ENCODE measurements at regions not wholly inside any gene's neighbourhood (a gene's known extent, or its start where the extent isn't known, plus 50 kb on each side); places are given as distances from the start of the nearest gene placed in this dataset.
"Not testable (repeated sequence)": the region's sequence is repeated elsewhere in the genome, so short reads cannot be mapped to it uniquely, and the experiment has no call there.

DNA sequence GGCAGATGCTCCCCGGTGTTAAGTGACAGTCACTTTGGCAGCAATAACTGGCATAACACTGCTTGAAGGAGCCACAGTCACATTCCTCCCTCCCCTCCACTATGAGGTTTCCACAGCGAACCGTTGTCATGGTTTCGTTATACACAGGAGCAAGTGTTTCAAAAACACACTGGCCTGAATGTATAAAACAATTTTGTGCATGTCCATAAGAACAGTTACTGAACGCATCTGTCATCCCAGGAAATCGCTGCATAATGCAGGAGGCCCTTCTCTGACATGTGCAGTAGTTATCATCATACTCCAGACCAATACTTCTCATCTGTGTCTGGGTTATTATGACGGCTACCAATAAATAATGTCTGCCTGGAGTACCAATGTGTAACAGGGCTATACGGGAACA, 444.4 kb downstream of the TMEM121 start:
- H3K27me3 ChIP-seq (ENCODE audit: control insufficient read depth, insufficient read depth, low read length, poor library complexity, severe bottlenecking); H3K4me1 ChIP-seq (ENCODE audit: control insufficient read depth, insufficient read depth, low read length); H3K27ac ChIP-seq (ENCODE audit: insufficient read depth, low read depth, low read length, poor library complexity, severe bottlenecking); H3K4me3 ChIP-seq (ENCODE audit: insufficient read depth, low read depth, low read length); H3K36me3 ChIP-seq (ENCODE audit: control insufficient read depth, insufficient read depth, low read length); H3K9me3 ChIP-seq (ENCODE audit: control insufficient read depth, low read length): not testable (repeated sequence)
- WGBS, 2 experiments, result 79 to 91% methylated on average over 8 of the region's 8 CpGs

DNA sequence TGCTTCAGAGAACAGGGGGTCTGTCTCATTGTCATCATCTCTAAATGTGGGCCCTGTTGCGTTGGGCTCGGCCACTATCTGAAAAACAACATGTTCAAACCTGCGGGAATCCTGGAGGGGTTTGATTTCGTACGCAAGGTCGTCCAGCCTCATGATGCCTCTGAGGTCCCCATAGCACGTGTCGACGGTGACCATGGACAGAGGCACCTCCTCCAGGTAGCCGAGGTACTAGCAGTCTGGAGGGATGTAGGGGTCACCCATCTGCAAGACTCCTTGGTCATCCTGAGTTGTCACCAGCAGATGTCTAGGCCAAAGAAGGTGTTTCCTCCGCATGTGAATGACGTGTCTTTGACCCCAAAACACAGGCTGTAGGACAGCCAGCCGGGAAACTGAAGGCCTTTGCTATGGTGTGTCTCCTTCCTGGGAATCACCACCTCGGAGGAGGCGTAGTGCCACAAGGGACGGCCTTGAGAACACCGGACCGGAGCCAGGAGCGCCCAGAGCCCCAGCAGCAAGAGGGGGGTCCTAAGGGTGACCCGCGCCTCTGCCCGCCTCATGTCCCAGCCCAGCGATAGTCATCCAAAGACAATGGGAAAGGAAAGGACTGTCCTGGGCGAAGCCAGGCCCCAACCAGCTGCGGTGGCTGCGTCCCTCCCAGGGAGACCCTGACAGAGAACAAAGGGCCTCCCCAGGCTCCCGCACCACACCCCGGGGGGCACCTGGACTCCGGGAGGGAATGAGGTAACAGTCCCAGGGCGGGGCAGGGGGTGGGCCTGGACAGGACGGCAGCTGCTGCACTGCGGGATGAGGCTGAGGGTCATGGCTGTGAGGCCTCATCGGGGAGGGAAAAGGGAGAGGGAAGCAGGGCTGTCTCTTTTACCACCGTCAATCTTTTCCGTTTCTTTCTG, 445.5 kb downstream of the TMEM121 start:
- Histone ChIP-seq H3K4me3 (ENCODE audit: insufficient read depth, low read depth, low read length) (no peak overlapping the region), H3K4me1 (ENCODE audit: control insufficient read depth, insufficient read depth, low read length) (no peaks in the 10 kb centered on the region), H3K27me3 (ENCODE audit: control insufficient read depth, insufficient read depth, low read length, poor library complexity, severe bottlenecking) (no peaks in the 10 kb centered on the region), H3K27ac (ENCODE audit: insufficient read depth, low read depth, low read length, poor library complexity, severe bottlenecking) (no peak overlapping the region), H3K36me3 (ENCODE audit: control insufficient read depth, insufficient read depth, low read length) (no peaks in the 10 kb centered on the region), H3K9me3 (ENCODE audit: control insufficient read depth, low read length) (peaks cover 7% of the 10 kb centered on the region)
- WGBS, 2 experiments, result 80 to 83% methylated on average over 35 of the region's 35 CpGs

DNA sequence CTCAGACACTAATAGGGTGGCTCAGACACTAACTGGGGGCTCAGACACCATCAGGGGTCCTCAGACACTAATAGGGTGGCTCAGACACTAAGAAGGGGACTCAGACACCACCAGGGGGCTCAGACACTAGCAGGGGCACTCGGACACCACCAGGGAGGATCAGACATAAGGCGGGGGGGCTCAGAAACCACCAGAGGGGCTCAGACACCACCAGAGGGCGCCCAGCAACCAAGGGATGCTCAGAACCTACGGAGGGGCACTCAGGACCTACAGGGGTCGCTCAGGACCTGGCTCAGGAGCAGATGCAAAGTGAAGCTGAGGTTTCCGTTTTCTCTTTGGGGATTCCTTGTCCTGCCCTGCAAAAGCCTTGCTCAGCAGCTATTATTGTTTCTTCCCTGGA, 448.5 kb downstream of the TMEM121 start:
- Histone ChIP-seq H3K4me3 (ENCODE audit: insufficient read depth, low read depth, low read length) (no peak overlapping the region), H3K9me3 (ENCODE audit: control insufficient read depth, low read length) (peaks cover 12% of the 10 kb centered on the region), H3K27me3 (ENCODE audit: control insufficient read depth, insufficient read depth, low read length, poor library complexity, severe bottlenecking) (no peaks in the 10 kb centered on the region), H3K36me3 (ENCODE audit: control insufficient read depth, insufficient read depth, low read length) (no peaks in the 10 kb centered on the region), H3K4me1 (ENCODE audit: control insufficient read depth, insufficient read depth, low read length) (no peaks in the 10 kb centered on the region), H3K27ac (ENCODE audit: insufficient read depth, low read depth, low read length, poor library complexity, severe bottlenecking) (no peak overlapping the region)
- WGBS, 2 experiments, result 44 to 48% methylated on average over 6 of the region's 6 CpGs

DNA sequence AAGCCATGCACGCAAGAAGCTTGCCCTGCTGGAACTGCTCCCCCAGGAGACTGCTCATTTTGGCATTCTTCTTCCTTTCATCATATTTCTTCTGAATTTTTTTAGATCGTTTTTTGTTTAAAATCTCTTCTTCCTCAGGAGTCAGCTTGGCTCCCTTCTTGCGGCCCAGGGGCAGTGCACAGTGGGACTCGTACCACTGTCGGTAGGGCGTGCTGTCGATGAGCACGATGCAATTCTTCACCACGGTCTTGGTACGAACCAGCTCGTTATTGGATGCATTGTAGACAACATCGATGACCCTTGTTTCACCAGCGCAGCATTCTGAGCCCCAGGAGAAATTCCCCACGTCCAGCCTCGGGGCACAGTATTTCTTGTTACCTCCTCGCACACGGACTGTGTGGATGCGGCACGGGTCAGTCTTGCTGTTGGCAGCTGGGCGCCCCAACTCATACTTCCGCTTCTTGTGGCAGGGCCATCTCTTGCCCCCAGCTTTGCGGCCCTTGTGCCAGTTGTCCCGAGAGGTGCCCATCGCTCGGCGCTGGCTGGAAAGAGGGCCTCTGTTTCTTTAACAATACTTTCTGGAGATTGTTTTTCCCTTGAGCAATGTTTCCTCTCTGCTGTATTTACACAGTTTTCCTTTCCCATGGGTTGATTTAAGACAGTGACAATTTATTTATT, 452.4 kb downstream of the TMEM121 start:
- Histone ChIP-seq H3K4me1 (ENCODE audit: control insufficient read depth, insufficient read depth, low read length) (no peaks in the 10 kb centered on the region), H3K27me3 (ENCODE audit: control insufficient read depth, insufficient read depth, low read length, poor library complexity, severe bottlenecking) (no peaks in the 10 kb centered on the region), H3K9me3 (ENCODE audit: control insufficient read depth, low read length) (peaks cover 14% of the 10 kb centered on the region), H3K4me3 (ENCODE audit: insufficient read depth, low read depth, low read length) (no peak overlapping the region), H3K27ac (ENCODE audit: insufficient read depth, low read depth, low read length, poor library complexity, severe bottlenecking) (no peak overlapping the region), H3K36me3 (ENCODE audit: control insufficient read depth, insufficient read depth, low read length) (no peaks in the 10 kb centered on the region)
- 87 to 90% methylated on average over 26 of the region's 26 CpGs for WGBS, 2 experiments

DNA sequence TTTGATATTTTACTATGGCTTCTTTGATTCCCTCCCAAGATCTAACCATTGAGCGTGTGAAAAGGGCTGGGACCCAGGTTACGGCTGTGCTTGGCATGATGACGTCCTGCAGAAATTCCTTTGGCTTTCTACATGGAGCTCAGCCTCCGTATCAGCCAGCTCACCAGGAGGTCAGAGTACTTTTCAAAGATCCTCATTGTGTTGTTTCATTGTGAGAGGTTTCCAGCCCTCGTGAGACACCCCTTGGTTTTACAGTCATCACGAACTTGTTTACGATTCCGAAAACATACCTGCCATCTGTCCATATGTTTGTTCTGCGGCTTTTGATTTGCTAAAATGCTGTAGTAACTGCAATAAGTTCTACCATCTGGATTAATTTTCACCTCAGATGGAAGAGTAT, 453.1 kb downstream of the TMEM121 start:
- Histone ChIP-seq H3K4me3 (ENCODE audit: insufficient read depth, low read depth, low read length) (no peak overlapping the region), H3K9me3 (ENCODE audit: control insufficient read depth, low read length) (peaks cover 10% of the 10 kb centered on the region), H3K4me1 (ENCODE audit: control insufficient read depth, insufficient read depth, low read length) (no peaks in the 10 kb centered on the region), H3K27ac (ENCODE audit: insufficient read depth, low read depth, low read length, poor library complexity, severe bottlenecking) (no peak overlapping the region), H3K36me3 (ENCODE audit: control insufficient read depth, insufficient read depth, low read length) (no peaks in the 10 kb centered on the region), H3K27me3 (ENCODE audit: control insufficient read depth, insufficient read depth, low read length, poor library complexity, severe bottlenecking) (no peaks in the 10 kb centered on the region)
- WGBS, 2 experiments, result 73% methylated on average over 8 to 9 of the region's 9 CpGs

- WGBS, 2 experiments, result 72 to 73% methylated on average over 9 to 10 of the region's 10 CpGs
- no peaks in the 10 kb centered on the region for H3K4me1 ChIP-seq (ENCODE audit: control insufficient read depth, insufficient read depth, low read length)
Observed at GRCh38 chr14:105980224-105980623, 453.8 kb downstream of the TMEM121 start.

GRCh38 chr14:105981517-105982302, 455.3 kb downstream of the TMEM121 start:
- not testable (repeated sequence) for H3K4me3 ChIP-seq (ENCODE audit: insufficient read depth, low read depth, low read length); H3K4me1 ChIP-seq (ENCODE audit: control insufficient read depth, insufficient read depth, low read length); H3K27me3 ChIP-seq (ENCODE audit: control insufficient read depth, insufficient read depth, low read length, poor library complexity, severe bottlenecking); H3K36me3 ChIP-seq (ENCODE audit: control insufficient read depth, insufficient read depth, low read length); H3K27ac ChIP-seq (ENCODE audit: insufficient read depth, low read depth, low read length, poor library complexity, severe bottlenecking); H3K9me3 ChIP-seq (ENCODE audit: control insufficient read depth, low read length)
- 58 to 64% methylated on average over 6 of the region's 8 CpGs for whole genome bisulfite sequencing, 2 experiments

More at GRCh38 chr14:105980224-105980623, 453.8 kb downstream of the TMEM121 start:
- peaks cover 10% of the 10 kb centered on the region for H3K9me3 ChIP-seq (ENCODE audit: control insufficient read depth, low read length)
- no peak overlapping the region for H3K4me3 ChIP-seq (ENCODE audit: insufficient read depth, low read depth, low read length)
- no peak overlapping the region for H3K27ac ChIP-seq (ENCODE audit: insufficient read depth, low read depth, low read length, poor library complexity, severe bottlenecking)
- H3K36me3 ChIP-seq (ENCODE audit: control insufficient read depth, insufficient read depth, low read length), result no peaks in the 10 kb centered on the region
- no peaks in the 10 kb centered on the region for H3K27me3 ChIP-seq (ENCODE audit: control insufficient read depth, insufficient read depth, low read length, poor library complexity, severe bottlenecking)

- no peak overlapping the region for H3K27ac ChIP-seq (ENCODE audit: insufficient read depth, low read depth, low read length, poor library complexity, severe bottlenecking)
- 78% methylated on average over 8 of the region's 8 CpGs for WGBS, 2 experiments
- no peak overlapping the region for H3K4me3 ChIP-seq (ENCODE audit: insufficient read depth, low read depth, low read length)
- no peaks in the 10 kb centered on the region for H3K27me3 ChIP-seq (ENCODE audit: control insufficient read depth, insufficient read depth, low read length, poor library complexity, severe bottlenecking)
- no peaks in the 10 kb centered on the region for H3K36me3 ChIP-seq (ENCODE audit: control insufficient read depth, insufficient read depth, low read length)
- H3K4me1 ChIP-seq (ENCODE audit: control insufficient read depth, insufficient read depth, low read length), result no peaks in the 10 kb centered on the region
- H3K9me3 ChIP-seq (ENCODE audit: control insufficient read depth, low read length), result peaks cover 5% of the 10 kb centered on the region
Observed at GRCh38 chr14:105982664-105983063, 456.3 kb downstream of the TMEM121 start.

DNA sequence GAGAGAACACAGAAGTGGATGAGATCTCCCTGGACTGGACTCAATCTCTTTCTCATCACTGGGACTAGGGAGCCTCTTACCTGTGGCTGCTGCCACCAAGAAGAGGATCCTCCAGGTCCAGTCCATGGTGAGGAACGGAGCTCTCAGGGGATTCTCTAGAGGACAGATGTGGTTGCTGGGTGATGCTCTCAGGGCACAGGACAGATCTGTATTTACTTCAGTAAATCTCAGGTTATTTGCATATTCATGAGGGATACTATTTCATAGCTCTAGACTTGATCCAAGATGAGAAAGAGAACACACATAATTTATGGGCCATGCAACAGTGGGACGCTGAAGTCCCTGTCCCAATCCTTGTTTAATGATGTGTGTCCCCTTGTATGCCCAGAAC, 460.5 kb downstream of the TMEM121 start:
- Histone ChIP-seq H3K27ac (ENCODE audit: insufficient read depth, low read depth, low read length, poor library complexity, severe bottlenecking) (no peak overlapping the region), H3K4me1 (ENCODE audit: control insufficient read depth, insufficient read depth, low read length) (no peaks in the 10 kb centered on the region), H3K36me3 (ENCODE audit: control insufficient read depth, insufficient read depth, low read length) (no peaks in the 10 kb centered on the region), H3K4me3 (ENCODE audit: insufficient read depth, low read depth, low read length) (no peak overlapping the region), H3K27me3 (ENCODE audit: control insufficient read depth, insufficient read depth, low read length, poor library complexity, severe bottlenecking) (no peaks in the 10 kb centered on the region), H3K9me3 (ENCODE audit: control insufficient read depth, low read length) (peaks cover 6% of the 10 kb centered on the region)
- WGBS, 2 experiments, result 62 to 63% methylated on average over 2 of the region's 2 CpGs

DNA sequence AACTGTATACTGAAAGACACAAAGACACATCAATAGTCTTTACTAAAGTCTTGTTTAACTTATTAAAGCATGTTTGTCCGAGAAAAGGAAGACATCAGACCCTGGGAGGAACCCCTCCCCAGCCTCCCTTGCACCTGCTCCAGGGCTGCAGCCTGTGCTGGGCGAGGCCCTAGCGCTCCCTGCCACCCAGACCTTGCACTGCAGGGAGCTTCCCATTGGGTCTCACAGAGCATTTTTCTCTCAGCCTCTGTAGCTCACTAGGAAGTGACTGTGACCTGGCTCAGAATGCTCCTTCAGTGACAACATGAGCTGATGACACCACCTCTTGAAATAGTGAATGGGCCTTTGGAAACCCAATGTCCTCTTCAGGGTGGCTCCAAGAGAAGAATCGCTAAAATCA, 461.2 kb downstream of the TMEM121 start:
- Histone ChIP-seq H3K36me3 (ENCODE audit: control insufficient read depth, insufficient read depth, low read length) (no peaks in the 10 kb centered on the region), H3K27me3 (ENCODE audit: control insufficient read depth, insufficient read depth, low read length, poor library complexity, severe bottlenecking) (no peaks in the 10 kb centered on the region), H3K4me1 (ENCODE audit: control insufficient read depth, insufficient read depth, low read length) (no peaks in the 10 kb centered on the region), H3K9me3 (ENCODE audit: control insufficient read depth, low read length) (peaks cover 6% of the 10 kb centered on the region), H3K27ac (ENCODE audit: insufficient read depth, low read depth, low read length, poor library complexity, severe bottlenecking) (no peak overlapping the region), H3K4me3 (ENCODE audit: insufficient read depth, low read depth, low read length) (no peak overlapping the region)
- WGBS, 2 experiments, result 46 to 48% methylated on average over 4 of the region's 4 CpGs

All from ectodermal cell (in vitro differentiated cells).